ENCODE measurements at regions not wholly inside any gene's neighbourhood (a gene's known extent, or its start where the extent isn't known, plus 50 kb on each side); places are given as distances from the start of the nearest gene placed in this dataset.
"Not testable (repeated sequence)": the region's sequence is repeated elsewhere in the genome, so short reads cannot be mapped to it uniquely, and the experiment has no call there.

DNA sequence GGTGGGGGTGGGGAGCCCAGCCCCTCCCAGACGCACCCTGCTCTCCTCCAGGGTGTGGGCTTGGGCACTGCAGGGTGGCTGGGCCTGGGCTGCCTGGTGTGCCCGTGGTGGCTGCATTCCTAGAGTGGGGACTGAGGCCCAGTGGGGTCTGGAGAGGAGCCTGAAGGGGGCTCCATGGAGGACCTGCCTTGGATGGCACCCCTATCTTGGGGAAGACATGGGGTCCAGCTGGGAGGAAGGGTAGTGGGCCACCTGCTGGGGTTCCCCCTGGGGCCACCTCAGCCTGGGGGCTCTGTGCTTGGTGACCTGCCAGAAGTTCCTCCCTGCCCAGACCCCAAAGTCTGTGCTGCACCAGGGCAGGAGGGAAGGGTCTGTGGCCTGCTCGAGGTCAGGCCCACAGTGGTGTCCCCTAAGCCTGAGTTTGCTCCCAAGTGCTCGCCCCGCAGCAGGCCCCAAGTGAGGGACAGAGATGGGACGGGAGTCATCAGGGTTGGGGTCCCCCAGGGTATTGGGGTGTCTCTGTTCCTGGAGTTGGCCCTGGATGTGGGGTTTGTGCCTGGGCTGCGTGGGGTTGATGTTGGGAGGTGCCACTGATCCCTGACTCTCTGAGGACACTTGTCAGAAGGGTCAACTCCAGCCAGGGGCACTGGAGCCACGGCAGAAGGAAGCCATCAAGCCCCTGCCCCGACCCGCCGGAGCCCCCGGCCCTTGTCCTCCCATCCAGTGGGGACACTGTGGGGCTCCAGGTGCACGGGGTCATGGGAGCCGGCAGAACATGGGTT is 382.9 kb downstream of the TMEM121 start:
- no peak overlapping the region for H3K27ac ChIP-seq
- H3K9me3 ChIP-seq = peaks cover 0 to 7% (median 0%) of the 10 kb centered on the region in 4 donors
- intact Hi-C loops (cut with DNase I; ENCODE audit: low total_unique reads) = no loop called here
- no peaks in the 10 kb centered on the region for H3K36me3 ChIP-seq
- DNase-seq = no peak
- TF ChIP-seq POLR2A (IDR thresholded peaks at IDR 0.05) = no peak
- no peak for TF ChIP-seq POLR2AphosphoS5 (IDR thresholded peaks at IDR 0.05)
- TF ChIP-seq EP300 (IDR thresholded peaks at IDR 0.05) = no peak
- TF ChIP-seq, protein P1, sequence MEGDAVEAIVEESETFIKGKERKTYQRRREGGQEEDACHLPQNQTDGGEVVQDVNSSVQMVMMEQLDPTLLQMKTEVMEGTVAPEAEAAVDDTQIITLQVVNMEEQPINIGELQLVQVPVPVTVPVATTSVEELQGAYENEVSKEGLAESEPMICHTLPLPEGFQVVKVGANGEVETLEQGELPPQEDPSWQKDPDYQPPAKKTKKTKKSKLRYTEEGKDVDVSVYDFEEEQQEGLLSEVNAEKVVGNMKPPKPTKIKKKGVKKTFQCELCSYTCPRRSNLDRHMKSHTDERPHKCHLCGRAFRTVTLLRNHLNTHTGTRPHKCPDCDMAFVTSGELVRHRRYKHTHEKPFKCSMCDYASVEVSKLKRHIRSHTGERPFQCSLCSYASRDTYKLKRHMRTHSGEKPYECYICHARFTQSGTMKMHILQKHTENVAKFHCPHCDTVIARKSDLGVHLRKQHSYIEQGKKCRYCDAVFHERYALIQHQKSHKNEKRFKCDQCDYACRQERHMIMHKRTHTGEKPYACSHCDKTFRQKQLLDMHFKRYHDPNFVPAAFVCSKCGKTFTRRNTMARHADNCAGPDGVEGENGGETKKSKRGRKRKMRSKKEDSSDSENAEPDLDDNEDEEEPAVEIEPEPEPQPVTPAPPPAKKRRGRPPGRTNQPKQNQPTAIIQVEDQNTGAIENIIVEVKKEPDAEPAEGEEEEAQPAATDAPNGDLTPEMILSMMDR (IDR thresholded peaks at IDR 0.05) = no peak
- peaks cover 0 to 30% (median 0%) of the 10 kb centered on the region in 3 donors for H3K27me3 ChIP-seq
- no peak overlapping the region for H3K4me3 ChIP-seq
- no peaks in the 10 kb centered on the region for H3K4me1 ChIP-seq
- 59 to 82% (median 75%) methylated on average over 3 to 14 of the region's 14 CpGs; no CpG with 5 or more reads in 1 of the 5 donors for WGBS, 5 donors

DNA sequence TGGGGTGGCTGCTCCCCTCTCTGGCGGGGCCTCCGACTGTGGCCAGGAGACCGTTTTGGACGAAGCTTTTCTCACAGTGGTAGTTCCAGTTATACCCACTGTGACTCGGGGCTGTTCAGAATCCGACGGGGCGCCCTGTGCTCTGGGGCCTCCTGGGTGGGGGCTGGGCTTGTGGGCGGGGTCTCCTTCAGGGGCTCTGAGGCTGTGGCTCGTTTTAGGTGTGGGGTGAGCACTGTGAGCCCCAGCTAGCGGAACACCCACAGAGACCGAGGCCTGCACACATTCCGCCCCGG is 383.4 kb downstream of the TMEM121 start:
- 67 to 86% (median 75%) methylated on average over 4 to 14 of the region's 14 CpGs; no CpG with 5 or more reads in 1 of the 5 donors for WGBS, 5 donors

DNA sequence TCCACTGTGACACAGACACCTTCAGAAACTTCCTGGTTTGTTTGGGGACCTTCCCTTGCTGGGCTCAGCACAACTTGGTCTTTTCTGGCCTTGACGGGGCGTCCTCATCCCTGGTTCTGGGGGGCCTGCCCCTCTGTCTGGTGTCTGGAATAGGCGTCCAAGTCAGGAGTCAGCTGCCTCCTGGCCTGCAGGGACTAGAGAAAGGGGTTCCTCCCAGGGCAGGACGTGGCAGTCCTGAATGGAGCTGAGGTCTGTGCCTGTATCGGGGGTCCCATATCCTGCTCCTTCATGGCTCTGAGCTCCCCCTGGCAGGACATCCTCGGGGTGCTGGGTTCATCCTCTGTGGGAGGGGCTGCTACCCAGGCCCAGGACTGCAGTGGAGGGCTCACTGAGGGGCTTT is 384.0 kb downstream of the TMEM121 start:
- H3K9me3 ChIP-seq = peaks cover 0 to 7% (median 0%) of the 10 kb centered on the region in 4 donors
- no peak for DNase-seq
- no peaks in the 10 kb centered on the region for H3K36me3 ChIP-seq
- 36 to 90% (median 66%) methylated on average over 2 to 6 of the region's 6 CpGs for WGBS, 5 donors
- H3K4me3 ChIP-seq = no peak overlapping the region
- TF ChIP-seq POLR2AphosphoS5 (IDR thresholded peaks at IDR 0.05) = no peak
- TF ChIP-seq, protein P1 (IDR thresholded peaks at IDR 0.05) = no peak
- intact Hi-C loops (cut with DNase I; ENCODE audit: low total_unique reads) = no loop called here
- peaks cover 0 to 30% (median 0%) of the 10 kb centered on the region in 3 donors for H3K27me3 ChIP-seq
- H3K4me1 ChIP-seq = no peaks in the 10 kb centered on the region
- H3K27ac ChIP-seq = no peak overlapping the region

More for the DNA sequence above, 383.4 kb downstream of the TMEM121 start:
- H3K9me3 ChIP-seq; H3K27ac ChIP-seq; intact Hi-C loops (cut with DNase I; ENCODE audit: low total_unique reads); H3K4me1 ChIP-seq; H3K4me3 ChIP-seq; H3K36me3 ChIP-seq; DNase-seq: not testable (repeated sequence)
- peaks cover 0 to 30% (median 0%) of the 10 kb centered on the region in 3 donors for H3K27me3 ChIP-seq

DNA sequence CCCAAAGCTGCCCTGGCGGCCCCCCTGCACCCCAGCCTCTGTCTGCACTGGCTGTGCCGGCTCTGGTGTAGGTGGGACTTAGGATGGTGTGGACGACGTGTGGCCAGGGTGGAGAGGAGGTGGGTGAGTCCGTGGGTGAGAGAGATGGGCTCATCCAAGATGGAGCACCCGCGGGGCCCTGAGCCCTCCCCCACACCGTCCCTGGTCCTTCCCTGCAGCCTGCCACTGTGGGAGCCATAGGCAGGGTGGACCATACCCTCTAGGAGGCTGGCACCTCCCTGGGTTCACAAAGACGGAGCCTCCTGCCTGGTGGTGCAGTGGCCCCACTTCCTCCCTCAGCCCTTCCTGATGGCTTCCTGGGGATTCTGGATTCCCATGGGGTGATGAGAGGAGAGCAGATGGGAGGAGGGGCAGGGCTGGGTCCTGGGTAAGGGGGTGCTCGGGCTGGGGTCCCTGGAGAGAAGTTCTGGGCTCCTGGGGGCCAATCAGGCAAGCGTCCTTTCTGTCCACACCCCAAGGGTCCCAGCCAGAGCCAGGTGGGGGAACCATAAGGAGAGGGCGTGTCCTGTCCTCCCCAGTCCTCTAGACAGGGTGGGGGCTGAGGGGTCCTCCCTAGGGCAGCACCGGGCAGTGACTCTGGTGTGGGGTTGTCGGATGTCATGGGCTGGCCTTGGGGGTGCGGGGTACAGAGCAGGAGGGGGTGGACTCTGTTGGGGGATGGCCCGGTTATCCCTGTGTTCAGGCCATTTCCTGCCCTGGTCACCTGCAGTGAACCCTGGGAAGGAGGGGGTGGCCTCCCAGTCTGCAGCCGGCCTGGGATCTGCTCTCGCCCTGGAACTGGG is 384.8 kb downstream of the TMEM121 start:
- intact Hi-C loops (cut with DNase I; ENCODE audit: low total_unique reads) = no loop called here
- WGBS, 5 donors = 50 to 76% (median 70%) methylated on average over 2 to 18 of the region's 18 CpGs; no CpG with 5 or more reads in 1 of the 5 donors
- no peak for TF ChIP-seq EP300 (IDR thresholded peaks at IDR 0.05)
- no peak for TF ChIP-seq POLR2AphosphoS5 (IDR thresholded peaks at IDR 0.05)
- TF ChIP-seq, protein P1 (IDR thresholded peaks at IDR 0.05) = no peak
- no peak for TF ChIP-seq POLR2A (IDR thresholded peaks at IDR 0.05)
- H3K9me3 ChIP-seq = peaks cover 0 to 12% (median 3%) of the 10 kb centered on the region in 4 donors
- H3K27ac ChIP-seq = no peak overlapping the region
- no peak for DNase-seq
- peaks cover 0 to 30% (median 0%) of the 10 kb centered on the region in 3 donors for H3K27me3 ChIP-seq
- no peaks in the 10 kb centered on the region for H3K36me3 ChIP-seq
- no peak overlapping the region for H3K4me3 ChIP-seq
- H3K4me1 ChIP-seq = no peaks in the 10 kb centered on the region

DNA sequence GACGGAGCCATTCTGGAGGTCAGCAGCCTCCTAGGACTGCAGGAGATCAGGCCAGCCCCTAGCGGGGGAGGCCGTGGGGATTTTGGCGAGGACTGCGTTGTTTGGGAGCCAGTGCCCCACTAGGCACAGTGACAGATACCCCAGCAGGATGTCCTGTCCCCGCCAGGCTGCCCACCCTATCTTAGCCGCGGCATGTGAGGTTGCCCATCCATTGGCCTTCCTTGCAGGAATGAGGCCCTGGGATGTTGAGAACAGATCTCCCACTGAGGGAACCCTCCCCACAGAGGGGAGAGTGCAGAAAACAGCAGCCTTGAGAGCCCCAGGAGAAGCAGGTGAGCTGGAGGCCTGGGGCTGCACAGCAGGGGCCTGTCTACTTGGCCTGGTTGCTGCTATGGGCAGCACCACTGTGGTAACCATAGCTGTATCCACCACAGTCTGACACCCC is 385.5 kb downstream of the TMEM121 start:
- intact Hi-C loops (cut with DNase I; ENCODE audit: low total_unique reads); DNase-seq: not testable (repeated sequence)

More for the DNA sequence above, 385.5 kb downstream of the TMEM121 start:
- H3K4me3 ChIP-seq, H3K36me3 ChIP-seq, H3K27ac ChIP-seq, H3K4me1 ChIP-seq: not testable (repeated sequence)
- WGBS, 5 donors = 68 to 90% (median 79%) methylated on average over 2 to 8 of the region's 8 CpGs; no CpG with 5 or more reads in 1 of the 5 donors
- Histone ChIP-seq H3K27me3 (peaks cover 0 to 30% (median 0%) of the 10 kb centered on the region in 3 donors), H3K9me3 (peaks cover 0 to 17% (median 7%) of the 10 kb centered on the region in 4 donors)

Measured in stomach (tissue), 8 donors.